Panc1 (cell line): ENCODE measurements at regions not wholly inside any gene's neighbourhood (a gene's known extent, or its start where the extent isn't known, plus 50 kb on each side); places are given as distances from the start of the nearest gene placed in this dataset.

ENCODE experiments used
- POLR2AphosphoS5 ChIP-seq: IDR thresholded peaks from 2 replicates; pipeline ENCODE4 v1.6.1; 2012; ENCODE audit warnings: mild to moderate bottlenecking, low read depth, low read length, moderate library complexity
- REST ChIP-seq, 2 experiments: IDR thresholded peaks; 2 replicates each; pipeline ENCODE4 v1.6.1; 2011 to 2012; ENCODE audit warnings: low read depth in 2 of 2, control low read depth in 1 of 2, low read length in 1 of 2, mild to moderate bottlenecking in 1 of 2, moderate library complexity in 1 of 2; ENCODE audit not compliant: insufficient read depth in 1 of 2
- SIN3A ChIP-seq: IDR thresholded peaks from 2 replicates; pipeline ENCODE4 v1.6.1; 2012; ENCODE audit warnings: low read depth, mild to moderate bottlenecking, low read length, moderate library complexity, borderline replicate concordance; ENCODE audit not compliant: insufficient read depth
- TCF7L2 ChIP-seq: IDR thresholded peaks from 2 replicates; pipeline ENCODE4 v1.6.1; 2011; ENCODE audit warnings: mild to moderate bottlenecking, low read depth, low read length, inconsistent platforms
- TF ChIP-seq, protein P1 (sequence below): fragments of 450-650 bp; IDR thresholded peaks from 2 replicates; pipeline ENCODE4 v1.5.1; 2017; ENCODE audit warnings: mild to moderate bottlenecking

- no peak for TF ChIP-seq POLR2AphosphoS5
- TF ChIP-seq, protein P1, sequence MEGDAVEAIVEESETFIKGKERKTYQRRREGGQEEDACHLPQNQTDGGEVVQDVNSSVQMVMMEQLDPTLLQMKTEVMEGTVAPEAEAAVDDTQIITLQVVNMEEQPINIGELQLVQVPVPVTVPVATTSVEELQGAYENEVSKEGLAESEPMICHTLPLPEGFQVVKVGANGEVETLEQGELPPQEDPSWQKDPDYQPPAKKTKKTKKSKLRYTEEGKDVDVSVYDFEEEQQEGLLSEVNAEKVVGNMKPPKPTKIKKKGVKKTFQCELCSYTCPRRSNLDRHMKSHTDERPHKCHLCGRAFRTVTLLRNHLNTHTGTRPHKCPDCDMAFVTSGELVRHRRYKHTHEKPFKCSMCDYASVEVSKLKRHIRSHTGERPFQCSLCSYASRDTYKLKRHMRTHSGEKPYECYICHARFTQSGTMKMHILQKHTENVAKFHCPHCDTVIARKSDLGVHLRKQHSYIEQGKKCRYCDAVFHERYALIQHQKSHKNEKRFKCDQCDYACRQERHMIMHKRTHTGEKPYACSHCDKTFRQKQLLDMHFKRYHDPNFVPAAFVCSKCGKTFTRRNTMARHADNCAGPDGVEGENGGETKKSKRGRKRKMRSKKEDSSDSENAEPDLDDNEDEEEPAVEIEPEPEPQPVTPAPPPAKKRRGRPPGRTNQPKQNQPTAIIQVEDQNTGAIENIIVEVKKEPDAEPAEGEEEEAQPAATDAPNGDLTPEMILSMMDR = no peak
- TF ChIP-seq SIN3A = no peak
- TF ChIP-seq REST (IDR thresholded peaks at IDR 0.05; ENCODE audit: insufficient read depth in 1 of 2, low read depth in 2 of 2, low read length in 1 of 2) = no peak
- no peak for TF ChIP-seq TCF7L2
Measured at GRCh38 chr2:234219046-234219310, 168.5 kb downstream of the SPP2 start.
